ENCODE measurements at regions not wholly inside any gene's neighbourhood (a gene's known extent, or its start where the extent isn't known, plus 50 kb on each side); places are given as distances from the start of the nearest gene placed in this dataset.

- DNase-seq (ENCODE audit: low spot score) (no peak), ATAC-seq (no peak)
- no peaks in the 10 kb centered on the region for H3K9me3 Mint-ChIP-seq
- H3K4me1 ChIP-seq (ENCODE audit: insufficient read depth): no peaks in the 10 kb centered on the region
- H3K4me3 ChIP-seq: no peak overlapping the region
- H3K27me3 Mint-ChIP-seq (ENCODE audit: insufficient read depth, low read depth, poor library complexity): no peaks in the 10 kb centered on the region
- TF ChIP-seq ZNF462 (CRISPR knock-in tag; IDR thresholded peaks at IDR 0.05) (no peak), CREB1 (CRISPR knock-in tag; IDR thresholded peaks at IDR 0.05; ENCODE audit: low read depth) (no peak), EZH2 (IDR thresholded peaks at IDR 0.05; ENCODE audit: low read depth, unreplicated experiment) (no peak), POLR2AphosphoS5 (IDR thresholded peaks at IDR 0.05; ENCODE audit: low read depth) (no peak), NANOG (IDR thresholded peaks at IDR 0.05; ENCODE audit: borderline replicate concordance) (no peak), CTCF (conservative IDR thresholded peaks at IDR 0.05; ENCODE audit: low read depth in 2 of 2) (no peak), ZNF331 (CRISPR knock-in tag; IDR thresholded peaks at IDR 0.05; ENCODE audit: low read depth) (no peak), JUNB (IDR thresholded peaks at IDR 0.05; ENCODE audit: unreplicated experiment) (no peak), REST (IDR thresholded peaks at IDR 0.05; ENCODE audit: unreplicated experiment) (no peak), ZNF114 (CRISPR knock-in tag; IDR thresholded peaks at IDR 0.05) (no peak)
- TF ChIP-seq, protein P1, sequence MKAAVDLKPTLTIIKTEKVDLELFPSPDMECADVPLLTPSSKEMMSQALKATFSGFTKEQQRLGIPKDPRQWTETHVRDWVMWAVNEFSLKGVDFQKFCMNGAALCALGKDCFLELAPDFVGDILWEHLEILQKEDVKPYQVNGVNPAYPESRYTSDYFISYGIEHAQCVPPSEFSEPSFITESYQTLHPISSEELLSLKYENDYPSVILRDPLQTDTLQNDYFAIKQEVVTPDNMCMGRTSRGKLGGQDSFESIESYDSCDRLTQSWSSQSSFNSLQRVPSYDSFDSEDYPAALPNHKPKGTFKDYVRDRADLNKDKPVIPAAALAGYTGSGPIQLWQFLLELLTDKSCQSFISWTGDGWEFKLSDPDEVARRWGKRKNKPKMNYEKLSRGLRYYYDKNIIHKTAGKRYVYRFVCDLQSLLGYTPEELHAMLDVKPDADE (IDR thresholded peaks at IDR 0.05): no peak
- no peak overlapping the region; the same call in 1 of the 2 replicates for H2AFZ ChIP-seq
- H3K27ac Mint-ChIP-seq: no peak overlapping the region
- no peaks in the 10 kb centered on the region for H4K20me1 ChIP-seq (replicated peaks; ENCODE audit: insufficient read depth)
- no peaks in the 10 kb centered on the region for H3K79me2 ChIP-seq (replicated peaks; ENCODE audit: insufficient read depth)
- no peaks in the 10 kb centered on the region for H3F3A ChIP-seq (replicated peaks; ENCODE audit: low read depth)
- no peaks in the 10 kb centered on the region for H3K4me1 Mint-ChIP-seq
- no peaks in the 10 kb centered on the region for H3K27me3 ChIP-seq (ENCODE audit: insufficient read depth)
- H3K4me3 Mint-ChIP-seq: no peak overlapping the region
- H3K36me3 ChIP-seq (ENCODE audit: insufficient read depth): no peaks in the 10 kb centered on the region
- H3K9me2 ChIP-seq (ENCODE audit: insufficient read depth): no peaks in the 10 kb centered on the region
- no peak overlapping the region for H3K4me2 ChIP-seq
- H3K36me3 Mint-ChIP-seq (ENCODE audit: low read depth): no peaks in the 10 kb centered on the region
- H3K27ac ChIP-seq (ENCODE audit: low read depth): no peak overlapping the region
Measured at GRCh38 chr15:95475067-95475466, 855.4 kb upstream of the NR2F2 start.
